Activated naive CD4-positive, alpha-beta T cell treated with anti-CD3 and anti-CD28 coated beads for 36 hours (primary cell): ENCODE measurements at regions not wholly inside any gene's neighbourhood (a gene's known extent, or its start where the extent isn't known, plus 50 kb on each side); places are given as distances from the start of the nearest gene placed in this dataset.
A peak's percentile ranks its signal among the peaks of the same experiment; 100 is the strongest.
"Not testable (repeated sequence)": the region's sequence is repeated elsewhere in the genome, so short reads cannot be mapped to it uniquely, and the experiment has no call there.

Source experiments
- CTCF ChIA-PET: fragments of 350-600 bp; sonication (Branson Sonifier 250); formaldehyde crosslinking; loops from one replicate; lab custom pipeline; 2021; ENCODE audit warnings: antibody characterized with exemption; lab: Charles Lee
- DNase-seq: peaks from one replicate; pipeline ENCODE4 v3.0.0-alpha.2; 2020
- H3K27ac Mint-ChIP-seq: one replicate; pipeline ENCODE4 v1.8.0; 2021; ENCODE audit warnings: mild to moderate bottlenecking, mixed read lengths
- H3K27me3 Mint-ChIP-seq: one replicate; pipeline ENCODE4 v1.8.0; 2021; ENCODE audit warnings: low read depth, mixed read lengths
- H3K36me3 Mint-ChIP-seq: one replicate; pipeline ENCODE4 v1.8.0; 2021; ENCODE audit warnings: low read depth, mixed read lengths
- H3K4me1 Mint-ChIP-seq: one replicate; pipeline ENCODE4 v1.8.0; 2021; ENCODE audit warnings: low read depth, mixed read lengths
- H3K4me3 Mint-ChIP-seq: one replicate; pipeline ENCODE4 v1.8.0; 2021; ENCODE audit warnings: mild to moderate bottlenecking, moderate library complexity, mixed read lengths
- H3K9me3 Mint-ChIP-seq: one replicate; pipeline ENCODE4 v1.8.0; 2021; ENCODE audit warnings: mixed read lengths
- intact Hi-C: fragments of 100-400 bp; cut with micrococcal nuclease; formaldehyde crosslinking; loops from one replicate; pipeline ENCODE4 v1.15.1; 2023

GRCh38 chr6:142002825-142003405 is 129.8 kb upstream of the GJE1 start:
- peaks cover 2% of the 10 kb centered on the region for H3K36me3 Mint-ChIP-seq
- intact Hi-C loops = no loop called here
- H3K27ac Mint-ChIP-seq = no peak overlapping the region
- no peak overlapping the region for H3K4me3 Mint-ChIP-seq
- peaks cover 13% of the 10 kb centered on the region for H3K9me3 Mint-ChIP-seq
- no peak for DNase-seq
- no peaks in the 10 kb centered on the region for H3K4me1 Mint-ChIP-seq
- H3K27me3 Mint-ChIP-seq = peaks cover 8% of the 10 kb centered on the region
- CTCF ChIA-PET = no interaction called here

DNA sequence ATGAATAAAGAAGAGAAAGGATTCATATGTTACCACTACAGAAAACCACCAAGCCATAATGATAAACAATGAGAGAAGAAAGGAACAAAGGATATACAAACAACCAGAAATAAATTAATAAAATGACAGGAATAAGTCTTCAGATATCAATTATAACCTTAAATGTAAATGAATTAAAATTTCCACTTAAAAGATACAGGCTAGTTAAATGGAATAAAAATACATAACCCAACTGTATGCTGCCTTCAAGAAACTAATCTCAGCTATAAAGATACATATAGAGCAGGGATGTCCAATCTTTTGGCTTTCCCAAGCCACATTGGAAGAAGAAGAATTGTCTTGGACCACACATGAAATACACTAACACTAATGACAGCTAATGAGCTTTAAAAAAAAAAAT is 135.9 kb upstream of the GJE1 start:
- CTCF ChIA-PET = interaction anchor here (0.6 kb wide), 1 partner anchor 479 kb away, joined by 4 read pairs; no protein-coding TSS in a partner anchor
- Mint-ChIP-seq H3K36me3 (peaks cover 2% of the 10 kb centered on the region), H3K4me1 (no peaks in the 10 kb centered on the region)

GRCh38 chr6:141992109-141992508 is 140.6 kb upstream of the GJE1 start:
- intact Hi-C loops = no loop called here
- CTCF ChIA-PET = interaction anchor here (1.2 to 6.9 kb wide), 2 partner anchors 30 to 120 kb away, joined by 3 to 63 read pairs; no protein-coding TSS in a partner anchor
- Mint-ChIP-seq H3K9me3 (peaks cover 12% of the 10 kb centered on the region), H3K27me3 (peaks cover 13% of the 10 kb centered on the region), H3K4me1 (no peaks in the 10 kb centered on the region), H3K4me3 (no peak overlapping the region), H3K36me3 (no peaks in the 10 kb centered on the region), H3K27ac (no peak overlapping the region)
- no peak for DNase-seq

More for the DNA sequence above, 135.9 kb upstream of the GJE1 start:
- intact Hi-C loops = no loop called here
- H3K9me3 Mint-ChIP-seq = peaks cover 25% of the 10 kb centered on the region
- H3K4me3 Mint-ChIP-seq = no peak overlapping the region
- DNase-seq = no peak
- H3K27ac Mint-ChIP-seq = no peak overlapping the region
- H3K27me3 Mint-ChIP-seq = peaks cover 17% of the 10 kb centered on the region

DNA sequence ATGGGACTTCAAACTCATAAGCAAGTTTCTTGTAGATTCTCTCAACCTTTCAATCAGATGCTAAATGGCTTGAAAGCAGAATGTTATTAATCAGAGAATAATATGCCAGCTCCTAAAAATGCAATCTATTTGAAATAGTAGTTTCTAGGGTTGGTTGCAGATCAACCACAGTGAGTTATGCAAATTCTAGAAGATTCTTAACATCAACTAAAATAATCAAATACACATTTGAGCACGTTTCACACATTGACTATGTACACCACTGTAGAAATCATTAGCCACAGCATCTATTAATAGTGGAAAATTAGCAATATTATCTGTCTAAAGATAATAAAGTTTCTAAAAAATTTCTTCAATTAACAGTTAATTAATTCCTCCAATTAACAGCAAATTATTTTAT is 141.9 kb upstream of the GJE1 start:
- no peaks in the 10 kb centered on the region for H3K36me3 Mint-ChIP-seq
- intact Hi-C loops = no loop called here
- H3K4me1 Mint-ChIP-seq = no peaks in the 10 kb centered on the region

DNA sequence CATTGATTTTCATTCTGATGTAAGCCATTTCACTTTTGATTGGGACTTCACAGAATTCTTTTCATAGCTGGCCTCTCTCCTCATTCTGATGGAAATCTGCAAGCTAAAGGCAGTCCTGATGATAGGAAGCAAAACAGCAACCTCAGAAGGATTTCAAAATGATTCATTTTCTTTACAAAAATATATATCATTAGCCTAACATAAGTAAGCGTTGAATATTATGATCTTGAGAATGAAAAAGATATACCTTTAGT is 143.1 kb upstream of the GJE1 start:
- CTCF ChIA-PET = interaction anchor here (0.6 to 6.9 kb wide), 22 partner anchors 8 to 432 kb away, joined by 3 to 63 read pairs (median 4); no protein-coding TSS in a partner anchor
- no peak for DNase-seq
- Mint-ChIP-seq H3K9me3 (no peaks in the 10 kb centered on the region), H3K27me3 (peaks cover 8% of the 10 kb centered on the region), H3K4me3 (no peak overlapping the region), H3K4me1 (no peaks in the 10 kb centered on the region), H3K27ac (no peak overlapping the region), H3K36me3 (no peaks in the 10 kb centered on the region)
- intact Hi-C loops = loop anchor here (1.0 to 5.0 kb wide), 6 partner anchors 23 to 548 kb away; no protein-coding TSS in a partner anchor

More for the DNA sequence above, 141.9 kb upstream of the GJE1 start:
- H3K9me3 Mint-ChIP-seq = peaks cover 5% of the 10 kb centered on the region
- no peak overlapping the region for H3K4me3 Mint-ChIP-seq
- H3K27ac Mint-ChIP-seq = no peak overlapping the region
- no peak for DNase-seq
- H3K27me3 Mint-ChIP-seq = peaks cover 10% of the 10 kb centered on the region
- CTCF ChIA-PET = interaction anchor here (0.6 to 6.9 kb wide), 6 partner anchors 31 to 1192 kb away, joined by 3 to 63 read pairs (median 3); no protein-coding TSS in a partner anchor

GRCh38 chr6:141988954-141989705 is 143.6 kb upstream of the GJE1 start:
- intact Hi-C loops = loop anchor here (1.0 to 5.0 kb wide), 6 partner anchors 24 to 548 kb away; no protein-coding TSS in a partner anchor
- CTCF ChIA-PET = interaction anchor here (0.6 to 6.9 kb wide), 22 partner anchors 9 to 433 kb away, joined by 3 to 63 read pairs (median 4); no protein-coding TSS in a partner anchor
- H3K36me3 Mint-ChIP-seq = no peaks in the 10 kb centered on the region
- peak; percentile 64 for DNase-seq
- H3K27me3 Mint-ChIP-seq = peaks cover 7% of the 10 kb centered on the region
- H3K4me3 Mint-ChIP-seq = no peak overlapping the region
- no peak overlapping the region for H3K27ac Mint-ChIP-seq
- no peaks in the 10 kb centered on the region for H3K4me1 Mint-ChIP-seq
- no peaks in the 10 kb centered on the region for H3K9me3 Mint-ChIP-seq

- Mint-ChIP-seq H3K9me3 (no peaks in the 10 kb centered on the region), H3K4me1 (peaks cover 3% of the 10 kb centered on the region), H3K4me3 (no peak overlapping the region), H3K27ac (no peak overlapping the region), H3K27me3 (peaks cover 2% of the 10 kb centered on the region), H3K36me3 (no peaks in the 10 kb centered on the region)
- DNase-seq = no peak
- intact Hi-C loops = loop anchor here (2.0 to 5.0 kb wide), 3 partner anchors 24 to 549 kb away; no protein-coding TSS in a partner anchor
- CTCF ChIA-PET = interaction anchor here (1.0 to 6.9 kb wide), 2 partner anchors 124 to 351 kb away, joined by 3 to 63 read pairs; no protein-coding TSS in a partner anchor
Observed at GRCh38 chr6:141988327-141988726, 144.4 kb upstream of the GJE1 start.

DNA sequence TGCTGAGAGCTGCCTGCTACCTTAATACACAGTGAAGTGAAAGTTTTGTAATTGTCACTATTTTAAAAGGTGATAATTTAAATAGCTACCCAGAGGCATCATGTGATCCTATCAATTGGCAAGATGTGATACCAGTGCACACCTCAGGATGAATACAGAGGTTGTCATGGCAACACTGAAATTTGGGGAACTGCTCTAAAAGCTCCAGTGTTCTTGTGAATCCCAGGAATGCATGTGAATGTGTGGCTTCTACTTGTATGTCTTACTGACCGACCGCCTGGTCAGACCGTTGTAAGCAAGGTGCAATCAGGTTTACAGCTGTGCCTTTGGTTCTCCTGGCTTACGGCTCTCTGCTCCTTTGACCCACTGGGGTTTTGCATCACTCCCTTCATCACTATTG is 146.3 kb upstream of the GJE1 start:
- no peaks in the 10 kb centered on the region for H3K36me3 Mint-ChIP-seq
- no peak overlapping the region for H3K27ac Mint-ChIP-seq
- peaks cover 2% of the 10 kb centered on the region for H3K27me3 Mint-ChIP-seq
- CTCF ChIA-PET = interaction anchor here (0.6 to 6.9 kb wide), 3 partner anchors 86 to 224 kb away, joined by 3 to 63 read pairs (median 4); no protein-coding TSS in a partner anchor
- H3K4me3 Mint-ChIP-seq = no peak overlapping the region
- no peaks in the 10 kb centered on the region for H3K9me3 Mint-ChIP-seq
- DNase-seq = no peak
- H3K4me1 Mint-ChIP-seq = peaks cover 10% of the 10 kb centered on the region
- intact Hi-C loops = loop anchor here (5.0 kb wide), 2 partner anchors 309 to 551 kb away; no protein-coding TSS in a partner anchor

DNA sequence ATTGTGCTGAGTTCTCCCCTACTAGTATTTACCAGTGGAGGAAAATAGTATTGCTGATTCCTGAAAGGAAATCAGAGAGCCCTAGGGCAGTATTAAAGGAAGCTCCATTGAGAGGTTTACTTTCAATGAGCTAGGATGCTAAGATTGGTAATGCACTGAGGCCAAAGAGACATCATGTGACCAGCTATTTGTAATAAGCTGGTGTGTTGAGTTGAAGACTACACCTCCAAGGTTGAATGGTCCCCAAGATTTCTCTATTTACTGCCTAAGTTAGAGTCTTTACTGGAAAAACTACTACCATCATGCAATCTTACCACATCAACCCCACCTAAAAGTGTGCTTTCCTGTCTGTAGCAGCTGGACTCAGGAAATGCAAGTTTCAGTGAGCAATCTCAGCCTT is 151.5 kb upstream of the GJE1 start:
- no peak overlapping the region for H3K4me3 Mint-ChIP-seq
- no peak for DNase-seq
- peaks cover 2% of the 10 kb centered on the region for H3K27me3 Mint-ChIP-seq
- H3K27ac Mint-ChIP-seq = no peak overlapping the region
- no peaks in the 10 kb centered on the region for H3K36me3 Mint-ChIP-seq
- H3K9me3 Mint-ChIP-seq = no peaks in the 10 kb centered on the region
- intact Hi-C loops = no loop called here
- CTCF ChIA-PET = interaction anchor here (0.7 kb wide), 1 partner anchor 227 kb away, joined by 3 read pairs; no protein-coding TSS in a partner anchor
- peaks cover 15% of the 10 kb centered on the region for H3K4me1 Mint-ChIP-seq

- peaks cover 8% of the 10 kb centered on the region for H3K4me1 Mint-ChIP-seq
- intact Hi-C loops = no loop called here
- H3K36me3 Mint-ChIP-seq = no peaks in the 10 kb centered on the region
- no peak overlapping the region for H3K4me3 Mint-ChIP-seq
- H3K27me3 Mint-ChIP-seq = no peaks in the 10 kb centered on the region
- no peak for DNase-seq
- H3K9me3 Mint-ChIP-seq = no peaks in the 10 kb centered on the region
- H3K27ac Mint-ChIP-seq = no peak overlapping the region
- CTCF ChIA-PET = interaction anchor here (0.6 to 1.9 kb wide), 2 partner anchors 12 to 135 kb away, joined by 3 to 6 read pairs; no protein-coding TSS in a partner anchor
Observed at GRCh38 chr6:141977782-141978181, 154.9 kb upstream of the GJE1 start.

- Mint-ChIP-seq H3K4me1 (peaks cover 4% of the 10 kb centered on the region), H3K27me3 (peaks cover 2% of the 10 kb centered on the region), H3K36me3 (no peaks in the 10 kb centered on the region), H3K9me3 (no peaks in the 10 kb centered on the region), H3K4me3 (no peak overlapping the region), H3K27ac (no peak overlapping the region)
- CTCF ChIA-PET = interaction anchor here (0.6 to 1.9 kb wide), 2 partner anchors 12 to 52 kb away, joined by 4 to 6 read pairs; no protein-coding TSS in a partner anchor
- intact Hi-C loops = no loop called here
- no peak for DNase-seq
Observed at GRCh38 chr6:141976994-141977393, 155.7 kb upstream of the GJE1 start.

- DNase-seq, H3K27ac Mint-ChIP-seq, H3K36me3 Mint-ChIP-seq, H3K4me3 Mint-ChIP-seq, H3K27me3 Mint-ChIP-seq, H3K4me1 Mint-ChIP-seq, intact Hi-C loops, H3K9me3 Mint-ChIP-seq: not testable (repeated sequence)
- CTCF ChIA-PET = interaction anchor here (1.0 kb wide), 1 partner anchor 20 kb away, joined by 4 read pairs; no protein-coding TSS in a partner anchor
Observed at GRCh38 chr6:141969768-141970415, 162.8 kb upstream of the GJE1 start.
